ENCODE measurements at regions not wholly inside any gene's neighbourhood (a gene's known extent, or its start where the extent isn't known, plus 50 kb on each side); places are given as distances from the start of the nearest gene placed in this dataset.

DNA sequence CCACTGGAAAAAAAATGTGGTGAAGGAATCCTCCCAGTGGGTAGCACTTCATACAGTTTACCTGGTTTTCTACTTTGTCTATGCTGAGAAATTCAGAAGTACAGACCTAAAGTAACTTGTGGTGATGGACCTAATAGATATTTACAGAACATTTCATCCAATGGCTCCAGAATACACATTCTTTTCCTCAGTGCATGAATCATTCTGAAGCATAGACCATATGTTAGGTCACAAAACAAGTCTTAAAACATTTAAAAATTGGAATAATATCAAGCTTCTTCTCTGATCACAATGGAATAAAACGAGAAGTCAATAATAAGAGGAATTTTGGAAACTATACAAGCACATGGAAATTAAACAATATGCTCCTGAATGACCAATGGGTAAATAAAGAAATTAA lies 450.1 kb upstream of the INTU start:
- TF ChIP-seq, protein P1, sequence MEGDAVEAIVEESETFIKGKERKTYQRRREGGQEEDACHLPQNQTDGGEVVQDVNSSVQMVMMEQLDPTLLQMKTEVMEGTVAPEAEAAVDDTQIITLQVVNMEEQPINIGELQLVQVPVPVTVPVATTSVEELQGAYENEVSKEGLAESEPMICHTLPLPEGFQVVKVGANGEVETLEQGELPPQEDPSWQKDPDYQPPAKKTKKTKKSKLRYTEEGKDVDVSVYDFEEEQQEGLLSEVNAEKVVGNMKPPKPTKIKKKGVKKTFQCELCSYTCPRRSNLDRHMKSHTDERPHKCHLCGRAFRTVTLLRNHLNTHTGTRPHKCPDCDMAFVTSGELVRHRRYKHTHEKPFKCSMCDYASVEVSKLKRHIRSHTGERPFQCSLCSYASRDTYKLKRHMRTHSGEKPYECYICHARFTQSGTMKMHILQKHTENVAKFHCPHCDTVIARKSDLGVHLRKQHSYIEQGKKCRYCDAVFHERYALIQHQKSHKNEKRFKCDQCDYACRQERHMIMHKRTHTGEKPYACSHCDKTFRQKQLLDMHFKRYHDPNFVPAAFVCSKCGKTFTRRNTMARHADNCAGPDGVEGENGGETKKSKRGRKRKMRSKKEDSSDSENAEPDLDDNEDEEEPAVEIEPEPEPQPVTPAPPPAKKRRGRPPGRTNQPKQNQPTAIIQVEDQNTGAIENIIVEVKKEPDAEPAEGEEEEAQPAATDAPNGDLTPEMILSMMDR (IDR thresholded peaks at IDR 0.05; ENCODE audit: insufficient read depth, low read depth, low read length, missing control alignments): no peak
- no peak overlapping the region for H3K4me3 ChIP-seq (ENCODE audit: low read depth, low read length)

DNA sequence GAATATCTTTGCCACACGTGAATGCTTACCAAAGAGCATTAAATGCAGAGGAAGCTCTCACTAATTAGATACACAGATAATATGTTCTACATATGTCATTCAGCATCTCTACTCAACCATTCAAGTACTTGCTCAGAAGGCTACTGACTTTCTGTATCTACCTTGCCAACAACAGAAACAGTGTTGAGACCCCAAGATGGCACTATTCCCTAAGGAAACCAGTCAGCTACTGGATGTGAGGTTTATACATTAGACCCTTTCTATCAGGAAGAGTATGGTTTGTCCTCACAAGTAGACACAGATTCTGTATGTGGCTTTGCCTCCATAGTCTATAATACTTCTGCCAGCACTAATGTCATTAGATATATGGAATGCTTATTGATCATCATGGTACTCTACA lies 443.9 kb upstream of the INTU start:
- no peak for DNase-seq (ENCODE audit: low read depth)
- H3K4me3 ChIP-seq (ENCODE audit: low read depth, low read length): no peak overlapping the region
- TF ChIP-seq, protein P1 (IDR thresholded peaks at IDR 0.05; ENCODE audit: insufficient read depth, low read depth, low read length, missing control alignments): no peak

More for the DNA sequence above, 450.1 kb upstream of the INTU start:
- no peak for DNase-seq (ENCODE audit: low read depth)

DNA sequence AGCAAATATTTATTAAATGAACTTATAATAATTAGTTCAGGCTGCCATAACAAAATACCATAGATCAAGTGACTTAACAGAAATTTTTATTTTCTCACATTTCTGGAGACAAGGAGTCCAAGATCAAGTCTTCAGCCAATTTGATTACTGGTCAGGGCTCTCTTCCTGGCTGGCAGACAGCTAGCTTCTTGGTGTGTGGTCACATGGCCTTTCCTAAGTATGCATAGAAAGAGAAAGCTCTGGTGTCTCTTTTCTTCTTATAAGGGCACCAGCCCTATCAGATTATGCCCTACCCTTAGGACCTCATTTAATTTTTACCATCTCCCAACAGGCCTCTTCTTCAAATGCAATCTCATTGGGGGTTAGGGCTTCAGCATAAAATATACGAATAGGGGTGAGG lies 438.5 kb upstream of the INTU start:
- no peak for DNase-seq (ENCODE audit: low read depth)
- no peak overlapping the region for H3K4me3 ChIP-seq (ENCODE audit: low read depth, low read length)
- TF ChIP-seq, protein P1 (IDR thresholded peaks at IDR 0.05; ENCODE audit: insufficient read depth, low read depth, low read length, missing control alignments): no peak

DNA sequence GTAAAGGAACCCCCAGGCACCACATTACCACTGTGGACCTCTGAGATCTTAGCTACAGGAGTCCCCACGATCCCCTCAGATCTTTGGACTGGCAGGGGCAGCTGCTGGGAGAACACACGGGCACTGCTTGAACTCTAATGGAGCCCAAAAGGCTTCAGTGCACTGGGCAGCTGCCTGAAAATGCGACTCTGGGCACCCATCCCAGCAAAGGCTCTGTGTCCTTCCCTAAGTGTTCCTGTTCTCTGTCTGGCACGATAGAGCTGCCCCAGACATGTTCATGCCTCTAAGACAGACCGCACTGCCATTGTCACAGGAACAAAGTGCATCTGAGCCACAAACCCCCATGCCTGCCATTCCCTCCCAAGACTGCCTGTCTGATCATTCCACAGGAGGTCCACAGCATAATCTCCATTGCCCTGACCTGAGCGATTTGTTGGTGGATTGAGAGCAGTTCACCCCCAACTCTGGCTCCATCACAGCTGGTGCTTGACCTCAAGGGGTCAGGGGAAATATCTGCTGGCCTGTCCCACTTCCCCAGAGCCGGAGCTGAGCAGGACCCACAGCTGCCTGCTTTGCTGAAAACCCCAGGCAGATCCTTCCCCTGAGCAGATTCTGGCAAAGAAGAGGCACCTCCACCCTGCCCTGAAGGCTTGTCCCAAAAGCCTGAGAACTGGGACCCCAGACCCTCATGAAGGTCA lies 436.0 kb upstream of the INTU start:
- DNase-seq (ENCODE audit: low read depth): no peak
- TF ChIP-seq, protein P1 (IDR thresholded peaks at IDR 0.05; ENCODE audit: insufficient read depth, low read depth, low read length, missing control alignments): no peak
- H3K4me3 ChIP-seq (ENCODE audit: low read depth, low read length): no peak overlapping the region

DNA sequence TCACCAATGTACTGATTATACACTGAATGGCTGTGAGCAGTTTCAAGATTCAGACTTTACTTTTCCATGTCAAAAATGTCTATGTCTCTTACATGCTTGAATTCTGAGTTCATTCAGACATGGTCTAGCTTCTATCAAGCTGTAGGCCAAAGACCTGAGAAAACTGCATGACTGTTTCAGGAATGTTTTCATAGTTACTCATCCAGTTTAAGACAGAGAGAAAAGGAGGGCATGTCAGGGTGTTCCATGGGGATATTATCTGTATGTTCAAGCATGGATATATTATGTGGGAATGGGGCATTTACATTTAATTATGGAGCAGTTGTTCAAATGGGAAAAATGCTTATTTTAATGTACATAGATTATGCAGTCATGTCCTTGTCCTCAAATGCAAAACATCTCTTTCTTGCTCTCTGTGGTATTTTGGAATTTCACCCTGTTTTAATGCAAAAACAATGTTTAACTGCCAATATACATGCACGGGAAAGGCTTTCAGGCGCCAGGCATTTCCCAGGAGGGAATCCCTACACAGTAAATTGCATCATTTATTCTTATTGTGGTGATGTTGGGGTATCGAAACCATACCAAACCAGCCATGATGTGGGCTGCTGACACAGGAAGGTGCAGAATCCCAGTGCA lies 429.1 kb upstream of the INTU start:
- DNase-seq (ENCODE audit: low read depth): no peak
- TF ChIP-seq, protein P1 (IDR thresholded peaks at IDR 0.05; ENCODE audit: insufficient read depth, low read depth, low read length, missing control alignments): no peak
- no peak overlapping the region for H3K4me3 ChIP-seq (ENCODE audit: low read depth, low read length)

DNA sequence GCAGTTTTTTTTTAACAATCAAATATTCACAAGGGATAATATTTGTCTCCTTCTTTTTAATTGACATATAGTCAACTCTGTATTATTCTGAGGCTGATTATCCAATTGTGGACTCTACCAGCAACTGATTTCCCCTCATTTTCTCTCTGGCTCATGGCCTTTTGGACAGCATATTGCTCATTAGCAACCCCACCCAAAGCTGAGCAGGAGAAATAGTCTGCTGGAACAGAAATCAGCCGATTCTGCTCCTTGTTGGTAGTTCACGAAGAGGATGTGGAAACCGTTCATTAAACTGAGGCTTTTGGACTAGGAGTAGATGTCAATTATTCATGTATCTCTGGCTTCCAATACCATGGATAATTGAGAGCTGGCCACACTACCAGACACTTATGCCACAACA lies 428.4 kb upstream of the INTU start:
- TF ChIP-seq, protein P1 (IDR thresholded peaks at IDR 0.05; ENCODE audit: insufficient read depth, low read depth, low read length, missing control alignments): no peak
- no peak overlapping the region for H3K4me3 ChIP-seq (ENCODE audit: low read depth, low read length)
- no peak for DNase-seq (ENCODE audit: low read depth)

All from GM12865 (cell line).